OCI-LY1 (cell line): ENCODE measurements at regions not wholly inside any gene's neighbourhood (a gene's known extent, or its start where the extent isn't known, plus 50 kb on each side); places are given as distances from the start of the nearest gene placed in this dataset.

ENCODE experiments used
- H2AFZ ChIP-seq: fragments of 200-600 bp; sonication (generic), shearing (Covaris generic); 2 replicates; pipeline ENCODE4 v1.6.0; 2014; ENCODE audit warnings: antibody characterized with exemption, mild to moderate bottlenecking, low read length
- H3F3A ChIP-seq: fragments of 200-600 bp; sonication (generic), shearing (Covaris generic); 2 replicates; pipeline ENCODE4 v1.6.0; 2014; ENCODE audit warnings: mild to moderate bottlenecking, antibody characterized with exemption, low read length, moderate library complexity; ENCODE audit not compliant: insufficient read depth
- H3K27ac ChIP-seq: fragments of 200-600 bp; sonication (generic); 2 replicates; pipeline ENCODE4 v1.5.1; 2014; ENCODE audit warnings: low read length, mixed run types, mild to moderate bottlenecking, low read depth; ENCODE audit not compliant: poor library complexity, severe bottlenecking
- H3K27me3 ChIP-seq: fragments of 200-600 bp; sonication (generic); 2 replicates; pipeline ENCODE4 v1.6.0; 2014; ENCODE audit warnings: antibody characterized with exemption, mild to moderate bottlenecking, low read length, moderate library complexity; ENCODE audit not compliant: insufficient read depth
- H3K36me3 ChIP-seq: fragments of 200-600 bp; sonication (generic); 2 replicates; pipeline ENCODE4 v1.6.1; 2014; ENCODE audit warnings: mild to moderate bottlenecking, antibody characterized with exemption, low read length, moderate library complexity, mixed read lengths; ENCODE audit not compliant: insufficient read depth
- H3K4me1 ChIP-seq: fragments of 200-600 bp; sonication (generic); 2 replicates; pipeline ENCODE4 v1.5.1; 2014; ENCODE audit warnings: mild to moderate bottlenecking, low read length, moderate library complexity; ENCODE audit not compliant: insufficient read depth, severe bottlenecking
- H3K4me2 ChIP-seq: fragments of 200-600 bp; sonication (generic), shearing (Covaris generic); 2 replicates; pipeline ENCODE4 v1.6.1; 2014; ENCODE audit warnings: low read length
- H3K4me3 ChIP-seq: fragments of 200-600 bp; sonication (generic); 2 replicates; pipeline ENCODE4 v1.5.1; 2014; ENCODE audit warnings: low read length, low read depth, mild to moderate bottlenecking, mixed read lengths; ENCODE audit not compliant: poor library complexity, severe bottlenecking
- H3K79me2 ChIP-seq: fragments of 200-600 bp; shearing (Covaris generic); 2 replicates; pipeline ENCODE4 v1.6.1; 2016; ENCODE audit warnings: mixed run types, low read length, mixed read lengths; ENCODE audit not compliant: insufficient read depth
- H3K9ac ChIP-seq: fragments of 200-600 bp; sonication (generic), shearing (Covaris generic); 2 replicates; pipeline ENCODE4 v1.6.1; 2014; ENCODE audit warnings: mild to moderate bottlenecking, low read length, mixed read lengths
- H3K9me2 ChIP-seq: fragments of 200-600 bp; sonication (generic), shearing (Covaris generic); 2 replicates; pipeline ENCODE4 v1.6.1; 2014; ENCODE audit warnings: low read depth, mild to moderate bottlenecking, low read length, mixed read lengths
- H3K9me3 ChIP-seq: fragments of 200-600 bp; shearing (Covaris generic); 2 replicates; pipeline ENCODE4 v1.6.1; 2014; ENCODE audit warnings: low read length, mixed read lengths
- H4K20me1 ChIP-seq: fragments of 200-600 bp; sonication (generic), shearing (Covaris generic); 2 replicates; pipeline ENCODE4 v1.6.0; 2016; ENCODE audit warnings: mild to moderate bottlenecking, low read length; ENCODE audit not compliant: insufficient read depth
- CTCF ChIP-seq: fragments of 200-600 bp; sonication (generic), shearing (Covaris generic); IDR thresholded peaks from 2 replicates; pipeline ENCODE4 v1.5.1; 2017; ENCODE audit warnings: mild to moderate bottlenecking, antibody characterized with exemption, low read length, moderate library complexity, mixed read lengths
- EZH2 ChIP-seq: fragments of 200-600 bp; sonication (generic), shearing (Covaris generic); IDR thresholded peaks from 2 replicates; pipeline ENCODE4 v1.8.0; 2017; ENCODE audit warnings: borderline replicate concordance, mixed run types, mild to moderate bottlenecking, antibody characterized with exemption, low read length, moderate library complexity, mixed read lengths

- no peaks in the 10 kb centered on the region for H3K79me2 ChIP-seq
- H3K9me2 ChIP-seq = no peaks in the 10 kb centered on the region
- no peaks in the 10 kb centered on the region for H3K36me3 ChIP-seq
- H3K27me3 ChIP-seq = no peaks in the 10 kb centered on the region
- no peak overlapping the region for H3K9ac ChIP-seq
- no peaks in the 10 kb centered on the region for H3K4me1 ChIP-seq
- no peaks in the 10 kb centered on the region for H3F3A ChIP-seq
- no peak overlapping the region for H3K4me2 ChIP-seq
- no peaks in the 10 kb centered on the region for H4K20me1 ChIP-seq
- no peak overlapping the region for H3K4me3 ChIP-seq
- TF ChIP-seq CTCF (no peak), EZH2 (no peak)
- H3K27ac ChIP-seq = no peak overlapping the region
- no peaks in the 10 kb centered on the region for H3K9me3 ChIP-seq
- H2AFZ ChIP-seq = no peak overlapping the region
Observed at GRCh38 chr11:127628458-127628785, 627.9 kb upstream of the KIRREL3 start.

- H3K79me2 ChIP-seq = no peaks in the 10 kb centered on the region
- H3K27ac ChIP-seq = no peak overlapping the region
- H3K36me3 ChIP-seq = no peaks in the 10 kb centered on the region
- no peaks in the 10 kb centered on the region for H3K27me3 ChIP-seq
- no peak overlapping the region for H3K4me2 ChIP-seq
- H2AFZ ChIP-seq = no peak overlapping the region
- H3K4me3 ChIP-seq = no peak overlapping the region
- no peaks in the 10 kb centered on the region for H4K20me1 ChIP-seq
- no peak overlapping the region for H3K9ac ChIP-seq
- no peaks in the 10 kb centered on the region for H3K4me1 ChIP-seq
- no peaks in the 10 kb centered on the region for H3K9me3 ChIP-seq
- H3K9me2 ChIP-seq = no peaks in the 10 kb centered on the region
- no peaks in the 10 kb centered on the region for H3F3A ChIP-seq
- TF ChIP-seq CTCF = no peak
- no peak for TF ChIP-seq EZH2
Observed at GRCh38 chr11:127627629-127628457, 627.3 kb upstream of the KIRREL3 start.

- Histone ChIP-seq H3K4me3 (no peak overlapping the region), H3K4me2 (no peak overlapping the region), H3K36me3 (no peaks in the 10 kb centered on the region), H3K9me3 (no peaks in the 10 kb centered on the region), H3K79me2 (no peaks in the 10 kb centered on the region), H3K27me3 (no peaks in the 10 kb centered on the region), H2AFZ (no peak overlapping the region), H3K27ac (no peak overlapping the region), H3K9me2 (no peaks in the 10 kb centered on the region), H3K9ac (no peak overlapping the region), H3K4me1 (no peaks in the 10 kb centered on the region), H4K20me1 (no peaks in the 10 kb centered on the region), H3F3A (no peaks in the 10 kb centered on the region)
- no peak for TF ChIP-seq EZH2
- no peak for TF ChIP-seq CTCF
Observed at GRCh38 chr11:127627204-127627603, 626.6 kb upstream of the KIRREL3 start.
